ENCODE measurements at regions not wholly inside any gene's neighbourhood (a gene's known extent, or its start where the extent isn't known, plus 50 kb on each side); places are given as distances from the start of the nearest gene placed in this dataset.

DNA sequence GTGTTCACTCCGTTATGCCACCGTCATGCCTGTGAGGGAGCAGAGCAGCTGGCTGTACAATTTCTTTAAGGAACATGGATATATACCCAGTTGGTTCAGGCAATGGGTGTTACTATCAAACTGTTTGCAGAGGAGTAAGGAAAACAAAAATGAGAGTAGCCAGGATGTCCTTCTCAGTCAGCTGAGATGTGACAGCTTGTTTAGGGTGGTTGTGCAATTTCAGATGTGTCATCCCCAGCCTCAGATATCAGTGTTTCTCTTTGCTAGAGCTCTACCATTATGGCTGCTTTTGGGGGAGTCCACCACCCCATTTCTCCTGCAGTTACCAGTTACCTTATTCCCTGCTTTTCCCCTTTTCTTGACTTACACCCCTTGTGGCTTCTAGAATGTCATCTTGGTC, 135.2 kb upstream of the SLC24A2 start:
- TF ChIP-seq JUN (IDR thresholded peaks at IDR 0.05; ENCODE audit: low read depth, low read length) (no peak), POLR2A (IDR thresholded peaks at IDR 0.05; ENCODE audit: control extremely low read depth in 1 of 2, low read depth in 2 of 2, low read length in 2 of 2) (no peak), EP300 (IDR thresholded peaks at IDR 0.05; ENCODE audit: borderline replicate concordance in 1 of 2, low read depth in 2 of 2, low read length in 2 of 2) (no peak), RAD21 (IDR thresholded peaks at IDR 0.05 in 1 of 2, conservative IDR thresholded peaks at IDR 0.05 in 1 of 2; ENCODE audit: low read depth in 2 of 2, low read length in 2 of 2) (no peak), BRCA1 (IDR thresholded peaks at IDR 0.05; ENCODE audit: low read depth, low read length) (no peak)
- TF ChIP-seq, protein P1, sequence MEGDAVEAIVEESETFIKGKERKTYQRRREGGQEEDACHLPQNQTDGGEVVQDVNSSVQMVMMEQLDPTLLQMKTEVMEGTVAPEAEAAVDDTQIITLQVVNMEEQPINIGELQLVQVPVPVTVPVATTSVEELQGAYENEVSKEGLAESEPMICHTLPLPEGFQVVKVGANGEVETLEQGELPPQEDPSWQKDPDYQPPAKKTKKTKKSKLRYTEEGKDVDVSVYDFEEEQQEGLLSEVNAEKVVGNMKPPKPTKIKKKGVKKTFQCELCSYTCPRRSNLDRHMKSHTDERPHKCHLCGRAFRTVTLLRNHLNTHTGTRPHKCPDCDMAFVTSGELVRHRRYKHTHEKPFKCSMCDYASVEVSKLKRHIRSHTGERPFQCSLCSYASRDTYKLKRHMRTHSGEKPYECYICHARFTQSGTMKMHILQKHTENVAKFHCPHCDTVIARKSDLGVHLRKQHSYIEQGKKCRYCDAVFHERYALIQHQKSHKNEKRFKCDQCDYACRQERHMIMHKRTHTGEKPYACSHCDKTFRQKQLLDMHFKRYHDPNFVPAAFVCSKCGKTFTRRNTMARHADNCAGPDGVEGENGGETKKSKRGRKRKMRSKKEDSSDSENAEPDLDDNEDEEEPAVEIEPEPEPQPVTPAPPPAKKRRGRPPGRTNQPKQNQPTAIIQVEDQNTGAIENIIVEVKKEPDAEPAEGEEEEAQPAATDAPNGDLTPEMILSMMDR (IDR thresholded peaks at IDR 0.05; ENCODE audit: control extremely low read depth in 1 of 3, insufficient read depth in 1 of 3, low read depth in 1 of 3, low read length in 3 of 3), result no peak

Measured in H1 (cell line).